ENCODE measurements at regions not wholly inside any gene's neighbourhood (a gene's known extent, or its start where the extent isn't known, plus 50 kb on each side); places are given as distances from the start of the nearest gene placed in this dataset.

GRCh38 chr1:17949511-17949910, 158.1 kb upstream of the IGSF21 start:
- H3K27ac ChIP-seq (ENCODE audit: low read depth in 2 of 2, low read length in 1 of 2): no peak overlapping the region
- H3K9me3 ChIP-seq: no peaks in the 10 kb centered on the region
- no peaks in the 10 kb centered on the region for H3K36me3 ChIP-seq (replicated peaks in 1 of 2; ENCODE audit: control insufficient read depth in 1 of 2, insufficient read depth in 2 of 2, low read length in 1 of 2)
- POLR2A ChIA-PET: no interaction called here
- H2AFZ ChIP-seq (ENCODE audit: low read depth): no peak overlapping the region
- no peaks in the 10 kb centered on the region for H3K27me3 ChIP-seq (ENCODE audit: insufficient read depth)
- WGBS (ENCODE audit: low lambda C conversion rate): 59% methylated on average over 8 of the region's 8 CpGs
- no peaks in the 10 kb centered on the region for H3F3A ChIP-seq (replicated peaks; ENCODE audit: insufficient read depth)
- no peaks in the 10 kb centered on the region for H3K9me2 ChIP-seq
- no peak for TF ChIP-seq RFX5 (IDR thresholded peaks at IDR 0.05; ENCODE audit: low read length)
- no peak for TF ChIP-seq PBX3 (IDR thresholded peaks at IDR 0.05)
- no peak for TF ChIP-seq MXI1 (IDR thresholded peaks at IDR 0.05; ENCODE audit: low read depth, low read length)
- TF ChIP-seq GABPA (IDR thresholded peaks at IDR 0.05; ENCODE audit: low read depth): no peak
- no peak for TF ChIP-seq MEF2A (IDR thresholded peaks at IDR 0.05; ENCODE audit: borderline replicate concordance, low read depth)
- no peak for TF ChIP-seq MAX (IDR thresholded peaks at IDR 0.05; ENCODE audit: low read depth)
- TF ChIP-seq FOXM1 (IDR thresholded peaks at IDR 0.05; ENCODE audit: low read depth): no peak
- TF ChIP-seq JUND (IDR thresholded peaks at IDR 0.05): no peak
- TF ChIP-seq IRF3 (IDR thresholded peaks at IDR 0.05; ENCODE audit: low read depth, low read length): no peak
- TF ChIP-seq RAD21 (IDR thresholded peaks at IDR 0.05; ENCODE audit: low read length): no peak
- TF ChIP-seq YY1 (IDR thresholded peaks at IDR 0.05; ENCODE audit: low read depth): no peak
- no peak for TF ChIP-seq EZH2phosphoT487 (IDR thresholded peaks at IDR 0.05; ENCODE audit: borderline replicate concordance, low read depth)
- no peak for TF ChIP-seq EP300 (IDR thresholded peaks at IDR 0.05; ENCODE audit: borderline replicate concordance in 1 of 2, low read depth in 1 of 2, low read length in 1 of 2)
- no peak for TF ChIP-seq ZBTB33 (IDR thresholded peaks at IDR 0.05; ENCODE audit: borderline replicate concordance, low read depth)
- H3K4me1 ChIP-seq (ENCODE audit: control insufficient read depth in 1 of 2, insufficient read depth in 2 of 2, low read depth in 1 of 2, low read length in 1 of 2): no peaks in the 10 kb centered on the region; a peak in 1 of 4 replicates
- H3K4me3 ChIP-seq (ENCODE audit: low read depth in 2 of 2, low read length in 1 of 2): no peak overlapping the region
- no peak overlapping the region for H3K9ac ChIP-seq
- no peaks in the 10 kb centered on the region for H4K20me1 ChIP-seq (ENCODE audit: insufficient read depth)
- no peaks in the 10 kb centered on the region for H3K79me2 ChIP-seq (ENCODE audit: insufficient read depth)
- CTCF ChIA-PET: interaction anchor here (0.7 to 1.9 kb wide), 6 partner anchors 20 to 632 kb away, joined by 3 to 7 read pairs (median 3); no protein-coding TSS in a partner anchor
- DNase-seq: no peak
- no peak overlapping the region for H3K4me2 ChIP-seq

- no peak for TF ChIP-seq GABPA (IDR thresholded peaks at IDR 0.05; ENCODE audit: low read depth)
- no peak for TF ChIP-seq RFX5 (IDR thresholded peaks at IDR 0.05; ENCODE audit: low read length)
- no peak for TF ChIP-seq SMC3 (IDR thresholded peaks at IDR 0.05; ENCODE audit: low read depth, low read length)
- no peak for TF ChIP-seq FOXM1 (IDR thresholded peaks at IDR 0.05; ENCODE audit: low read depth)
- no peak for TF ChIP-seq USF2 (IDR thresholded peaks at IDR 0.05; ENCODE audit: borderline replicate concordance, low read depth, low read length)
- H4K20me1 ChIP-seq (ENCODE audit: insufficient read depth): no peaks in the 10 kb centered on the region
- no peaks in the 10 kb centered on the region for H3K9me3 ChIP-seq
- no peaks in the 10 kb centered on the region; a peak in 1 of 4 replicates for H3K4me1 ChIP-seq (ENCODE audit: control insufficient read depth in 1 of 2, insufficient read depth in 2 of 2, low read depth in 1 of 2, low read length in 1 of 2)
- H3K4me2 ChIP-seq: no peak overlapping the region
- no peak overlapping the region for H3K4me3 ChIP-seq (ENCODE audit: low read depth in 2 of 2, low read length in 1 of 2)
- no peak overlapping the region for H3K9ac ChIP-seq
- H3K27me3 ChIP-seq (ENCODE audit: insufficient read depth): no peaks in the 10 kb centered on the region
- WGBS (ENCODE audit: low lambda C conversion rate): 47% methylated on average over 7 of the region's 12 CpGs
- no peak overlapping the region for H2AFZ ChIP-seq (ENCODE audit: low read depth)
- ChIA-PET POLR2A (no interaction called here), CTCF (interaction anchor here (1.1 to 1.5 kb wide), 2 partner anchors 19 to 92 kb away, joined by 3 read pairs; no protein-coding TSS in a partner anchor)
- H3K36me3 ChIP-seq (replicated peaks in 1 of 2; ENCODE audit: control insufficient read depth in 1 of 2, insufficient read depth in 2 of 2, low read length in 1 of 2): no peaks in the 10 kb centered on the region
- H3K79me2 ChIP-seq (ENCODE audit: insufficient read depth): no peaks in the 10 kb centered on the region
- DNase-seq: no peak
- no peaks in the 10 kb centered on the region for H3F3A ChIP-seq (replicated peaks; ENCODE audit: insufficient read depth)
- H3K9me2 ChIP-seq: no peaks in the 10 kb centered on the region
- no peak overlapping the region for H3K27ac ChIP-seq (ENCODE audit: low read depth in 2 of 2, low read length in 1 of 2)
Observed at GRCh38 chr1:17950728-17951127, 156.9 kb upstream of the IGSF21 start.
